ENCODE measurements at regions not wholly inside any gene's neighbourhood (a gene's known extent, or its start where the extent isn't known, plus 50 kb on each side); places are given as distances from the start of the nearest gene placed in this dataset.

DNA sequence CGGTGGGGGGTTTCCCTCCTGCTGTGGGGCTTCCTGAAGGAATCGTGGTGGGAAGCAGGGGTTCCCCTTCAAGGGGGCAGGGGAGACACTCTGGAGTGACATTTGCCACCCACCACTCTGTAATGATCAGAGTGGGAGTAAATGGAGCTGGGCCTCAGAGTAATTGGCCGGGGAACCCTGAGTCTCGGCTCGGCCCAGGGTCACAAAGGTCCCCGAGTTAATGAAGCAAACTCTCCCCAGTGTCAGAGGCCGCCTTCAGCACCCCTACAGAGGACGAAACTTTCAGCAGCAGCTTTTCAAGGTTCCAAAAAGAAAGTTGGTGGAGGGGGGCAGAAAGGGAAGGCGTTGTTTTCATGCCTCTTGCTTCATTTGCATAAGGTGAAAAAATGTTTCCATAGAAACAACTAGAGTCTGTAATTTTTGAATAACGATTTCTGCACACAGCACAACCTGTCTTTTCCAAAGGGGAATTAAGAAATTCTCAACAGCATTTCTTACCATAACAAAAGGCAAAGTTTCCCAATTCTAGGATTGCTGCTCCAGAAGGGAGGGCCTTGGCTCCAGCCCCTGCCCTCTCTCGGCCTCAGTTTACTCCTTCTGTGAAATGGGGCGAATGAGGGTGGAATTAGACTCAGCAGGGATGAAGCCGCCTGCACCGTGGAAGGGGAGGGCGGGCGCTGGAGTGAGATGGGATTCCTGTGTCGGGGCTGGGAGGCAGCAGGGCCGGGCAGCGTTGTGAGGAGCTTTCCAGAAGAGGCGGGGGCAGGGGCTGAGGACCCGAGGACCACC lies 67.0 kb upstream of the BEGAIN start:
- TF ChIP-seq, protein P1, sequence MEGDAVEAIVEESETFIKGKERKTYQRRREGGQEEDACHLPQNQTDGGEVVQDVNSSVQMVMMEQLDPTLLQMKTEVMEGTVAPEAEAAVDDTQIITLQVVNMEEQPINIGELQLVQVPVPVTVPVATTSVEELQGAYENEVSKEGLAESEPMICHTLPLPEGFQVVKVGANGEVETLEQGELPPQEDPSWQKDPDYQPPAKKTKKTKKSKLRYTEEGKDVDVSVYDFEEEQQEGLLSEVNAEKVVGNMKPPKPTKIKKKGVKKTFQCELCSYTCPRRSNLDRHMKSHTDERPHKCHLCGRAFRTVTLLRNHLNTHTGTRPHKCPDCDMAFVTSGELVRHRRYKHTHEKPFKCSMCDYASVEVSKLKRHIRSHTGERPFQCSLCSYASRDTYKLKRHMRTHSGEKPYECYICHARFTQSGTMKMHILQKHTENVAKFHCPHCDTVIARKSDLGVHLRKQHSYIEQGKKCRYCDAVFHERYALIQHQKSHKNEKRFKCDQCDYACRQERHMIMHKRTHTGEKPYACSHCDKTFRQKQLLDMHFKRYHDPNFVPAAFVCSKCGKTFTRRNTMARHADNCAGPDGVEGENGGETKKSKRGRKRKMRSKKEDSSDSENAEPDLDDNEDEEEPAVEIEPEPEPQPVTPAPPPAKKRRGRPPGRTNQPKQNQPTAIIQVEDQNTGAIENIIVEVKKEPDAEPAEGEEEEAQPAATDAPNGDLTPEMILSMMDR (conservative IDR thresholded peaks at IDR 0.05): no peak
- no peak for TF ChIP-seq ZFX (IDR thresholded peaks at IDR 0.05)
- H3K27ac ChIP-seq: no peak overlapping the region

DNA sequence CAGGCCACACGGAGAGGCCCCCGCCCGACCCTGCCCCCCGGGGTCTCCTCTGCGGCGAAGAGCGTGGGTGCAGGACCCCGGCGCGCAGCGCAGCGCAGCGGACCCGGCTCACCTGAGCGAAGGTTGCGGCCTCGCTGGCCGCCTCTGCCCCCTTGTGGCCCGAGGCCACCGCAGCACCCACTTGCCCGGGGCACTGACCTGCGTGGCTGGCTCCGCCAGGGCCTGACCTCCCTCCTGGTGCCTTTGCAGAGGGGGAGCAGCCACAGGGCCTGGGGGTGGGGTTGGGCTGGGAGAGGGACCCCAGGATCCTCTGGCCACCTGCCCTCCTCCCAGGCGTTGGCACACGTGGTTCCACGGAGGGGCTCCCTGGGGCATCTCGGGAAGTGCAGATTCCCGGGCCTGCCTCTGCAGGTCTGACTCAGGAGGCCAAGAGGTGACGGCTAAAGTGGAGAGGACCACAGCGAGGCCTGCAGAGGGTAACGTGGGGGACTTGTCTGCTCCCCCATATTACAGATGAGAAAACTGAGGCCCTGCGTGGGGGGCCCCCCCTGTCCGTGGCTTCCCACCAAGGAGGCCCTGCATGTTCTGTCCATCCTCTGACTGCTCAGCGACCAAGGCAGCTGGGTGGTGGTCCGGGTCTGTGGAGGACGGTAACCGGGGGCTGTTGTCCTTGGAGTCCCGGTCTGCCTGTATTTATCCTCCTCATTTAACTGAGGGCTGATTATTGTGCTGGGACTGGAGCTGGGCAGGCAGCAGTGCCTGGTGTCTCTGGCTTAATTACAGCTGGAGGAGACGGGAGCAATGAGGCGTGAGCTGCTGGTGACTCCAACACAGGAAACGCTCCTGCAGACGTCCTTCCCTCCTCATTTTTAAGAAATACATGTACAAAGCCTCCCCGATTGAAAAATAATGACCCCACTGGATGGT lies 67.9 kb upstream of the BEGAIN start:
- TF ChIP-seq ZFX (IDR thresholded peaks at IDR 0.05): no peak
- TF ChIP-seq, protein P1 (conservative IDR thresholded peaks at IDR 0.05): peak; percentile 94
- no peak overlapping the region for H3K27ac ChIP-seq

DNA sequence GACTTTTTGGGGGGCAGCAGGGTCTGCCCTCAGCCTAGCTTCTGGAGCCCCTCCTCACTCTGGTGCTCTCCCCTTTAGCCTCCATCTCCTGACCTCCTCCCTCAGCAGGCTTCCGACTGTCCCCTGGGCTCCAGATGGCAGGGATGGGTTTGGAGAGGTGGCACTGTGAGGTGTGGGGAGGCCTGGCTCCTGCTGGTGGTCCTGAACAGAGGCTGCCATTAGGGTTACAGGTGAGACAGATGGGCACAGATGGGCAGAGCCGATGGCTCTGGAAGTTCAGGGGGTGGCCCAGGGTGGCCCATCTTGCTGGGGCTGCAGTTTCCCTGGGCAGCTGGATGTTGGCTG lies 68.5 kb upstream of the BEGAIN start:
- H3K27ac ChIP-seq: no peak overlapping the region
- TF ChIP-seq, protein P1 (conservative IDR thresholded peaks at IDR 0.05): no peak
- no peak for TF ChIP-seq ZFX (IDR thresholded peaks at IDR 0.05)

- no peak overlapping the region for H3K27ac ChIP-seq
- TF ChIP-seq, protein P1 (conservative IDR thresholded peaks at IDR 0.05): no peak
- no peak for TF ChIP-seq ZFX (IDR thresholded peaks at IDR 0.05)
Observed at GRCh38 chr14:100656996-100657395, 69.7 kb upstream of the DLK1 start.

DNA sequence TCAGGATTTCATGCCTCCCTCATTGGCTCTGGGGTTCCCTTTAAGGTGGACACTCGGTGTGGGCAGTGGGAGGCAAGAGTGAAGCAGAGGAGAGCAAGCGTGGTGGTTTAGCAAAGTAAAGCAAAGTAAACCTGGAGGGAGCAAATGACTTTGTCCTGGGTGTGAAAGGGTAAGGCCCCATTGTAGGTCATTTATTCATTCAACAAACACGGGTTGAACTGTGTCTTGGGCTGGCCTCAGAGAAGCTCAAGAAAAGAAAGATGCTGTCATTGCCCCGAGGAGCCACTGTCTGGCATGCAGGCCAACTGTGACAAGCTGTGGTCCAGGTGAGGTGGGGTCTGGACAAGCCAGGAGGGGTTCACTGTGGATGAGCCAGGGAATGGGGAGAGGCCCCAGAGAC lies 68.9 kb upstream of the DLK1 start:
- TF ChIP-seq, protein P1 (conservative IDR thresholded peaks at IDR 0.05): no peak
- no peak for TF ChIP-seq ZFX (IDR thresholded peaks at IDR 0.05)
- no peak overlapping the region for H3K27ac ChIP-seq

- H3K27ac ChIP-seq: no peak overlapping the region
Observed at GRCh38 chr14:100658181-100658886, 68.4 kb upstream of the DLK1 start.

More at GRCh38 chr14:100658181-100658886, 68.4 kb upstream of the DLK1 start:
- TF ChIP-seq, protein P1 (conservative IDR thresholded peaks at IDR 0.05): no peak
- no peak for TF ChIP-seq ZFX (IDR thresholded peaks at IDR 0.05)
